Sigmoid colon (tissue), 6 donors: ENCODE measurements at regions not wholly inside any gene's neighbourhood (a gene's known extent, or its start where the extent isn't known, plus 50 kb on each side); places are given as distances from the start of the nearest gene placed in this dataset.

ENCODE experiments used
- DNase-seq: peaks from one replicate; pipeline ENCODE4 v3.0.0-alpha.2; 2019
- H3K27ac ChIP-seq, 4 donors: fragments of 200-600 bp; sonication (generic); one replicate each; pipeline ENCODE4 v1.5.1; 2016 to 2019; ENCODE audit warnings: mild to moderate bottlenecking in 1 of 4
- H3K27me3 ChIP-seq, 3 donors: fragments of 200-600 bp; sonication (generic); one replicate each; pipeline ENCODE4 v1.5.1; 2019; ENCODE audit warnings: mild to moderate bottlenecking in 1 of 3
- H3K36me3 ChIP-seq, 4 donors: fragments of 200-600 bp; sonication (generic); one replicate each; pipeline ENCODE4 v1.5.1; 2016 to 2019
- H3K4me1 ChIP-seq, 4 donors: fragments of 200-600 bp; sonication (generic); one replicate each; pipeline ENCODE4 v1.5.1; 2017 to 2019
- H3K4me3 ChIP-seq, 4 donors: fragments of 200-600 bp; sonication (generic); one replicate each; pipeline ENCODE4 v1.5.1; 2017 to 2019; ENCODE audit warnings: mild to moderate bottlenecking in 2 of 4, moderate library complexity in 1 of 4
- H3K9me3 ChIP-seq, 4 donors: fragments of 200-600 bp in 3 of 4; sonication (generic) in 3 of 4; one replicate each; pipeline versions ENCODE4 v1.5.1 to v1.6.1; 2013 to 2019
- CTCF ChIP-seq, 4 experiments: fragments of 450-650 bp in 3 of 4; fragments of 200-600 bp in 1 of 4; IDR thresholded peaks; one replicate each; pipeline ENCODE4 v1.5.1; 2016 to 2019; ENCODE audit warnings: antibody characterized with exemption in 4 of 4, mild to moderate bottlenecking in 3 of 4, moderate library complexity in 2 of 4
- EP300 ChIP-seq, 4 donors: sonication (generic); formaldehyde crosslinking; IDR thresholded peaks; one replicate each; pipeline ENCODE4 v1.6.1; 2017; ENCODE audit warnings: antibody characterized with exemption in 4 of 4
- POLR2A ChIP-seq, 2 donors: fragments of 450-650 bp; IDR thresholded peaks; one replicate each; pipeline ENCODE4 v1.6.1; 2016; ENCODE audit warnings: antibody characterized with exemption in 2 of 2, mild to moderate bottlenecking in 2 of 2, moderate library complexity in 2 of 2
- POLR2AphosphoS5 ChIP-seq, 4 donors: sonication (generic); formaldehyde crosslinking; IDR thresholded peaks; one replicate each; pipeline ENCODE4 v1.6.1; 2017; ENCODE audit warnings: antibody characterized with exemption in 4 of 4
- WGBS, 2 donors: extraction: QIAGEN DNeasy Blood & Tissue Kit; methylation state at CpG; one replicate each; pipeline ENCODE4 v1.1.7; 2013; 5-methylcytosine and 5-hydroxymethylcytosine counted together
- intact Hi-C: fragments of 100-400 bp; cut with DNase I; formaldehyde crosslinking; loops from one replicate; pipeline ENCODE4 v1.15.1; 2023
- donor health status: healthy with polysubstance abuse.
- donor health status: healthy.

- H3K4me3 ChIP-seq, result no peak overlapping the region
- intact Hi-C loops, result no loop called here
- no peaks in the 10 kb centered on the region for H3K36me3 ChIP-seq
- peaks cover 0 to 3% (median 0%) of the 10 kb centered on the region in 4 donors for H3K9me3 ChIP-seq
- no peak for DNase-seq
- 9 to 29% methylated on average over 3 of the region's 3 CpGs for WGBS, 2 donors
- H3K27ac ChIP-seq, result no peak overlapping the region
- no peaks in the 10 kb centered on the region for H3K27me3 ChIP-seq
- TF ChIP-seq EP300 (IDR thresholded peaks at IDR 0.05) (no peak), POLR2A (IDR thresholded peaks at IDR 0.05) (no peak), POLR2AphosphoS5 (IDR thresholded peaks at IDR 0.05) (no peak), CTCF (IDR thresholded peaks at IDR 0.05) (no peak)
- H3K4me1 ChIP-seq, result no peaks in the 10 kb centered on the region
Measured at GRCh38 chr16:52069866-52070265, 477.1 kb downstream of the TOX3 start.

GRCh38 chr16:52068447-52069074 lies 478.4 kb downstream of the TOX3 start:
- intact Hi-C loops, result no loop called here
- H3K27me3 ChIP-seq, result no peaks in the 10 kb centered on the region
- DNase-seq, result no peak
- no peak overlapping the region for H3K4me3 ChIP-seq
- TF ChIP-seq POLR2AphosphoS5 (IDR thresholded peaks at IDR 0.05) (no peak), POLR2A (IDR thresholded peaks at IDR 0.05) (no peak), EP300 (IDR thresholded peaks at IDR 0.05) (no peak), CTCF (IDR thresholded peaks at IDR 0.05) (no peak)
- 4 to 23% methylated on average over 8 of the region's 8 CpGs for WGBS, 2 donors
- no peaks in the 10 kb centered on the region for H3K36me3 ChIP-seq
- peaks cover 0 to 3% (median 0%) of the 10 kb centered on the region in 4 donors for H3K9me3 ChIP-seq
- no peaks in the 10 kb centered on the region for H3K4me1 ChIP-seq
- no peak overlapping the region for H3K27ac ChIP-seq

DNA sequence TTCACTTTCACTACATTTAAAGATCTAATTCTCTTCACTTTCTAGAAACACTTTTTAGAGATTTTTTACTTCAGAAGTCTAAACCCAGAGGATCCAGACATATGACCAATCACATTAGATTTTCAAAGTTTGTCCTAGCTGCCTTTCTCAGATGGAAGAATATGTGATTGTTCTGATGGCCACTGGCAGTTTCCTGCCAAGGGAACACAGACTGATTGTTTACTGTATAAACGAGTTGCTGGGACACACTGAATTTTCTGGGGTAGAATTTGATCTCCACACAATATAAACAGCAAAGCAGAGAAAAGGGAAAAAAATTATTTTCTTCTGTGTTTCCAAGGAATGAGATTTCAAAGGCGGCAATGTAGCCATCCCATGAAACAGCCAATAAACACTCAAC lies 480.0 kb downstream of the TOX3 start:
- Histone ChIP-seq H3K4me1 (no peaks in the 10 kb centered on the region), H3K27ac (no peak overlapping the region), H3K4me3 (no peak overlapping the region), H3K9me3 (peaks cover 0 to 3% (median 1%) of the 10 kb centered on the region in 4 donors), H3K27me3 (no peaks in the 10 kb centered on the region), H3K36me3 (no peaks in the 10 kb centered on the region)
- WGBS, 2 donors, result 37 to 42% methylated on average over 2 of the region's 2 CpGs
- intact Hi-C loops, result no loop called here
- DNase-seq, result no peak
- no peak for TF ChIP-seq POLR2AphosphoS5 (IDR thresholded peaks at IDR 0.05)
- no peak for TF ChIP-seq CTCF (IDR thresholded peaks at IDR 0.05)
- TF ChIP-seq EP300 (IDR thresholded peaks at IDR 0.05), result no peak
- no peak for TF ChIP-seq POLR2A (IDR thresholded peaks at IDR 0.05)

DNA sequence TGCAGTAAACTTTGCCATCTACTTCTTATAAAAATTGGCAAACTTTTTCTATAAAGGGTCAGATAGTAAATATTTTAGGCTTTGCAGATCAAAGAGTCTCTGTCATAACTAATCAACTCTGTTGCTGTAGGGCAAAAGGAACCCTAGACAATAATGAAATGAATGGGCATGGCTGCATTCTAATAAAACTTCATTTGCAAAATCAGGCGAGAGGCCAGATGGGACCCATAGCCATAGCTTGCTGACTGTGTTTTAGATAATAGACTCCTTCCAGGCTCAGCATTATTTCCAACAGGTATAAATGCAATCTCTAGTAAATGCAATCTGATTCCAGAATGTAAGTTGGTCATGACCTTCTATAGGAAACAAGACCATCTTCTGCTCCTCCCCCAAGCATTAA lies 490.7 kb downstream of the TOX3 start:
- intact Hi-C loops, result no loop called here
- Histone ChIP-seq H3K4me3 (no peak overlapping the region), H3K9me3 (no peaks in the 10 kb centered on the region), H3K27ac (no peak overlapping the region), H3K36me3 (no peaks in the 10 kb centered on the region), H3K4me1 (no peaks in the 10 kb centered on the region), H3K27me3 (no peaks in the 10 kb centered on the region)
- no peak for TF ChIP-seq CTCF (IDR thresholded peaks at IDR 0.05)
- TF ChIP-seq POLR2AphosphoS5 (IDR thresholded peaks at IDR 0.05), result no peak
- no peak for TF ChIP-seq EP300 (IDR thresholded peaks at IDR 0.05)
- no peak for TF ChIP-seq POLR2A (IDR thresholded peaks at IDR 0.05)
- DNase-seq, result no peak
- WGBS, 2 donors, result 83 to 89% methylated on average over 1 of the region's 1 CpG

DNA sequence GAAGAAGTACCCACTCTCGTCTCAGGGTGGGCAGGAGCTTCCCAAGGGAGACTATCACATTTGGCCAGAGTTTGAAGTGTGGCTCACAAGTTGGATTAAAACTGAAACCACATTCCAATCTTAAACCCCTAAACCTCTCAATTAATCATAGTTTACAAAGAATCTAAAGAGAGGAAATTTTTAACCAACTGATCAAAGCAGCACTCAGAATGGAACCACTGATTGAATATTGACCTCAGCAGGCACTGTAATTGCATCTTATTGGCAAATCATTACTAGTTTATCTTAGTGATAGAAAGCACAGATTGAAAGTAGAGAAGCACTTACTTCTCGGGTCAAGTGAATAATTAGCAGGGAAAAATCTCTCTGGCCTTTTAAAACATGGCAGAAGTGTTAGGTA lies 491.6 kb downstream of the TOX3 start:
- no peak overlapping the region for H3K27ac ChIP-seq
- no peaks in the 10 kb centered on the region for H3K27me3 ChIP-seq
- no peaks in the 10 kb centered on the region for H3K36me3 ChIP-seq
- intact Hi-C loops, result no loop called here
- TF ChIP-seq POLR2A (IDR thresholded peaks at IDR 0.05) (no peak), EP300 (IDR thresholded peaks at IDR 0.05) (no peak), POLR2AphosphoS5 (IDR thresholded peaks at IDR 0.05) (no peak), CTCF (IDR thresholded peaks at IDR 0.05) (no peak)
- 59 to 61% methylated on average over 2 of the region's 2 CpGs for WGBS, 2 donors
- no peak for DNase-seq
- H3K4me1 ChIP-seq, result no peaks in the 10 kb centered on the region
- no peak overlapping the region for H3K4me3 ChIP-seq
- H3K9me3 ChIP-seq, result no peaks in the 10 kb centered on the region
